Lower leg skin (tissue), 4 donors: ENCODE measurements at regions not wholly inside any gene's neighbourhood (a gene's known extent, or its start where the extent isn't known, plus 50 kb on each side); places are given as distances from the start of the nearest gene placed in this dataset.

ENCODE experiments used
- DNase-seq, 2 donors: peaks; one replicate each; pipeline ENCODE4 v3.0.0-alpha.2; 2019; ENCODE audit warnings: low spot score in 2 of 2
- H3K4me3 ChIP-seq: fragments of 200-600 bp; sonication (generic); 2 replicates; pipeline ENCODE4 v1.5.1; 2017; ENCODE audit warnings: mild to moderate bottlenecking, low read depth; ENCODE audit not compliant: poor library complexity, severe bottlenecking
- POLR2A ChIP-seq, 2 donors: fragments of 450-650 bp; IDR thresholded peaks; one replicate each; pipeline ENCODE4 v1.6.1; 2016 to 2017; ENCODE audit warnings: antibody characterized with exemption in 2 of 2, mild to moderate bottlenecking in 1 of 2, moderate library complexity in 1 of 2
- WGBS, 2 donors: methylation state at CpG; one replicate each; pipeline ENCODE4 v1.1.5; 2018; 5-methylcytosine and 5-hydroxymethylcytosine counted together
- intact Hi-C: fragments of 100-400 bp; cut with DNase I; formaldehyde crosslinking; loops from one replicate; pipeline ENCODE4 v1.15.0; 2023; ENCODE audit warnings: low total_unique reads
- TF ChIP-seq, protein P1 (sequence below), 3 donors: fragments of 450-650 bp; IDR thresholded peaks; one replicate each; pipeline ENCODE4 v1.5.1; 2016; ENCODE audit warnings: antibody characterized with exemption in 3 of 3, mild to moderate bottlenecking in 3 of 3, moderate library complexity in 2 of 3

GRCh38 chr1:30005972-30006619 lies 717.3 kb downstream of the MATN1 start:
- 23% methylated on average over 5 of the region's 5 CpGs for WGBS, 2 donors
- TF ChIP-seq, protein P1, sequence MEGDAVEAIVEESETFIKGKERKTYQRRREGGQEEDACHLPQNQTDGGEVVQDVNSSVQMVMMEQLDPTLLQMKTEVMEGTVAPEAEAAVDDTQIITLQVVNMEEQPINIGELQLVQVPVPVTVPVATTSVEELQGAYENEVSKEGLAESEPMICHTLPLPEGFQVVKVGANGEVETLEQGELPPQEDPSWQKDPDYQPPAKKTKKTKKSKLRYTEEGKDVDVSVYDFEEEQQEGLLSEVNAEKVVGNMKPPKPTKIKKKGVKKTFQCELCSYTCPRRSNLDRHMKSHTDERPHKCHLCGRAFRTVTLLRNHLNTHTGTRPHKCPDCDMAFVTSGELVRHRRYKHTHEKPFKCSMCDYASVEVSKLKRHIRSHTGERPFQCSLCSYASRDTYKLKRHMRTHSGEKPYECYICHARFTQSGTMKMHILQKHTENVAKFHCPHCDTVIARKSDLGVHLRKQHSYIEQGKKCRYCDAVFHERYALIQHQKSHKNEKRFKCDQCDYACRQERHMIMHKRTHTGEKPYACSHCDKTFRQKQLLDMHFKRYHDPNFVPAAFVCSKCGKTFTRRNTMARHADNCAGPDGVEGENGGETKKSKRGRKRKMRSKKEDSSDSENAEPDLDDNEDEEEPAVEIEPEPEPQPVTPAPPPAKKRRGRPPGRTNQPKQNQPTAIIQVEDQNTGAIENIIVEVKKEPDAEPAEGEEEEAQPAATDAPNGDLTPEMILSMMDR (IDR thresholded peaks at IDR 0.05), result no peak
- no peak for DNase-seq
- intact Hi-C loops, result no loop called here
- no peak overlapping the region for H3K4me3 ChIP-seq

- intact Hi-C loops, result no loop called here
- H3K4me3 ChIP-seq, result no peak overlapping the region
- WGBS, 2 donors, result 80 to 91% methylated on average over 5 of the region's 5 CpGs
- DNase-seq, result no peak
- TF ChIP-seq, protein P1 (IDR thresholded peaks at IDR 0.05), result no peak
- no peak for TF ChIP-seq POLR2A (IDR thresholded peaks at IDR 0.05)
Observed at GRCh38 chr1:30001732-30002039, 721.7 kb downstream of the MATN1 start.

DNA sequence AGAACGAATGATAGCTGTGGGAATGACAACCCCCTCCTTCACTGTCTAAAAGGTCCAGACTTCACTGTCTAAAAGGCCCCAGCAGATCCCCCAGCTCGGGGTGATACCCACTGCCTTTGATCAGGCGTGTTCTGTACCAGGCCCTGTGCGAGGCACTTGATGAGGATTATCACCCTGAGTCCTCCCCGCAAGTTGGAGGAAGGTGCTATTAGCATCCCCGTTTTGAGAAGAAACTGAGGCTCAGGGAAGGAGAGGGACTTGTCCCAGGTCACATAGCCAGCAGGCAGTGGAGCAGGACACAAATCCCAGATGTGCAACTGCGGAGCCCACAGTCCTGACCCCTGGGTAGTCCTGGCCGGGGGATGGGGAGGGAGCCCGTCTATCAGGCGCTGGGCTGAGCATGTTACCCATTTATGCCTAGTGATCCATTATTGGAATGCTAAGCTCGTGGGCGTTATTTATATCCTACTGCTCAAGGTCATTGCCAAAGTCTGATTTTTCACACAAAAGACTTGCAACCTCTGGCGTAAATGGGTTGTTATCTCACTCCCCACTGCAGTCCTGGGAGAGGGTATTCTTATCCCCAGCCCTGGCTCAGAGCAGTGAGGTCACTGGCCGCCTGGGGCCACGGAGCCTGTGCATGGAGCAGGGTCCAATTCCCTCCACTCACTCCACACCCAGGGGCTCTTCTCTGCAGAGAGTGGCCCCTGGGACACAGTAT lies 722.2 kb downstream of the MATN1 start:
- no peak overlapping the region for H3K4me3 ChIP-seq
- 58 to 61% methylated on average over 14 to 15 of the region's 15 CpGs for WGBS, 2 donors
- no peak for TF ChIP-seq POLR2A (IDR thresholded peaks at IDR 0.05)
- TF ChIP-seq, protein P1 (IDR thresholded peaks at IDR 0.05), result no peak
- intact Hi-C loops, result no loop called here
- peak in 1 of 2 donors; percentile 54 for DNase-seq

- intact Hi-C loops, result no loop called here
- 90 to 94% methylated on average over 7 of the region's 7 CpGs for WGBS, 2 donors
- no peak for DNase-seq
- TF ChIP-seq, protein P1 (IDR thresholded peaks at IDR 0.05), result no peak
- no peak for TF ChIP-seq POLR2A (IDR thresholded peaks at IDR 0.05)
- H3K4me3 ChIP-seq, result no peak overlapping the region
Observed at GRCh38 chr1:30000266-30000665, 723.1 kb downstream of the MATN1 start.

DNA sequence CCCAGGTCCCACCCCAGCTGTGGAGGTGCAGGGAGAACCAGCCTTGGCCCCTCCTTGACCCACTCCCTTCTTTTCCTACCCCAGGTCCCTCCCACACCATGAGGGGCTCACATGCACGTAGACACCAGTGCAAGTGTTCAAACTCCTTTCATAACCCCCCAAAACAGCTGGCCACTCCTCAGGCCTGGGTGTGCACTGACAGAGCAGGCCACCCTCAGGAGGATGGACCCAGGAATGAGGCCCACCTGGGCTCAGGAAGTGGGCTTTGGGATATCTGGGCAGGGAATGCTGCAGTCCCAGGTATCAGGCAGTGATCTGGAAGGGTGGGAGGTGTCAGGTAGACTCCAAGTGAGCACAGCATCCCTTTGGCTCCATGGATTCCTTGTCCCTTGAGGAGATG lies 723.8 kb downstream of the MATN1 start:
- intact Hi-C loops, result no loop called here
- WGBS, 2 donors, result 71 to 95% methylated on average over 1 of the region's 1 CpG
- no peak for TF ChIP-seq POLR2A (IDR thresholded peaks at IDR 0.05)
- TF ChIP-seq, protein P1 (IDR thresholded peaks at IDR 0.05), result no peak
- DNase-seq, result no peak
- H3K4me3 ChIP-seq, result no peak overlapping the region
